ENCODE measurements at regions not wholly inside any gene's neighbourhood (a gene's known extent, or its start where the extent isn't known, plus 50 kb on each side); places are given as distances from the start of the nearest gene placed in this dataset.

GRCh38 chr5:168059131-168059530 lies 232.3 kb upstream of the WWC1 start:
- TF ChIP-seq CTCF (IDR thresholded peaks at IDR 0.05) (no peak), ZFX (IDR thresholded peaks at IDR 0.05; ENCODE audit: borderline replicate concordance) (no peak)
